Activated CD8-positive, alpha-beta T cell treated with anti-CD3 and anti-CD28 coated beads for 36 hours (primary cell): ENCODE measurements at regions not wholly inside any gene's neighbourhood (a gene's known extent, or its start where the extent isn't known, plus 50 kb on each side); places are given as distances from the start of the nearest gene placed in this dataset.

Experiments used
- ATAC-seq: fragments of 200-7000 bp; cut with Tn5 transposase; one replicate; pipeline ENCODE4 v1.10.0; 2021; ENCODE audit warnings: mild to moderate bottlenecking, moderate library complexity
- CTCF ChIA-PET: fragments of 350-600 bp; sonication (Branson Sonifier 250); formaldehyde crosslinking; loops from one replicate; lab custom pipeline; 2021; ENCODE audit warnings: antibody characterized with exemption; lab: Charles Lee
- POLR2A ChIA-PET: fragments of 350-600 bp; sonication (Branson Sonifier 250); formaldehyde crosslinking; loops from one replicate; lab custom pipeline; 2021; ENCODE audit warnings: antibody characterized with exemption; lab: Charles Lee
- DNase-seq: peaks from one replicate; pipeline ENCODE4 v3.0.0-alpha.2; 2020
- H3K27ac Mint-ChIP-seq: one replicate; pipeline ENCODE4 v1.8.0; 2021; ENCODE audit warnings: mild to moderate bottlenecking, mixed read lengths
- H3K27me3 Mint-ChIP-seq: one replicate; pipeline ENCODE4 v1.8.0; 2021; ENCODE audit warnings: mixed read lengths
- H3K36me3 Mint-ChIP-seq: one replicate; pipeline ENCODE4 v1.8.0; 2021; ENCODE audit warnings: low read depth, mixed read lengths
- H3K4me1 Mint-ChIP-seq: one replicate; pipeline ENCODE4 v1.8.0; 2021; ENCODE audit warnings: low read depth, mixed read lengths
- H3K4me3 Mint-ChIP-seq: one replicate; pipeline ENCODE4 v1.8.0; 2021; ENCODE audit warnings: mild to moderate bottlenecking, moderate library complexity, mixed read lengths
- H3K9me3 Mint-ChIP-seq: one replicate; pipeline ENCODE4 v1.8.0; 2021; ENCODE audit warnings: mixed read lengths
- intact Hi-C: fragments of 100-400 bp; cut with micrococcal nuclease; formaldehyde crosslinking; loops from one replicate; pipeline ENCODE4 v1.10.0; 2022
- TF ChIP-seq, protein P1 (sequence below): fragments of 200-600 bp; IDR thresholded peaks from one replicate; pipeline ENCODE4 v1.8.0; 2022; ENCODE audit warnings: antibody characterized with exemption, mild to moderate bottlenecking

DNA sequence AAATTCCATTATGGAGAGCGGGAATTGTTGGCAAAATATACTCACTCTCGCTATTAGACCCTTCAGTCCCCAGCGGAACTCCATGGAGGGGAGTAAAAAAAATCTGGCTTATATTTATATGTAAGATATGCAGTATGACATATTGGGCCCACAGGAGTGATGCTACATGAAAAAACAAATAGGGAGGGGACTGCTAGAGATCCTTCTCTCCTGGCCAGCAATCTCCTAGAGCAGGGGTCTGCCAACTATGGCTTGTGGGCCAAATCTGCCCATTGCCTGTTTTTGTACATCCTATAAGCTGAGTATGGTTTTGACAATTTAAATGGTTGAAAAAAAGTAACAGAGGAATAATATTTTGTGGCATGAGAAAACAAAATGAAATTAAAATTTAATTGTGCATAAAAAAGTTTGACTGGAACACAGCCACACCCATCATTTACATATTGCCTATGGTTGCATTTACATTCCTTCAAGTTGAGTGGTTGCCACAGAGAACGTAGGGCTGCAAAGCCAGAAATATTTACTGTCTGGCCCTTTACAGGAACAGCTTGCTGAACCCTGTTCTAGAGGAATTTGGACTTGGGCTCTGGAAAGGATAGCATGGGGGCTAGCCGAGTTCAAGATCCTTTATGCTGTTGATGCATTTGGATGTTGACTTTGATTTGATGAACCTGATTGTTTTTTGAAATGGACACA, 197.3 kb upstream of the CLINT1 start:
- no peak for ATAC-seq
- no peak overlapping the region for H3K4me3 Mint-ChIP-seq
- no peaks in the 10 kb centered on the region for H3K4me1 Mint-ChIP-seq
- TF ChIP-seq, protein P1, sequence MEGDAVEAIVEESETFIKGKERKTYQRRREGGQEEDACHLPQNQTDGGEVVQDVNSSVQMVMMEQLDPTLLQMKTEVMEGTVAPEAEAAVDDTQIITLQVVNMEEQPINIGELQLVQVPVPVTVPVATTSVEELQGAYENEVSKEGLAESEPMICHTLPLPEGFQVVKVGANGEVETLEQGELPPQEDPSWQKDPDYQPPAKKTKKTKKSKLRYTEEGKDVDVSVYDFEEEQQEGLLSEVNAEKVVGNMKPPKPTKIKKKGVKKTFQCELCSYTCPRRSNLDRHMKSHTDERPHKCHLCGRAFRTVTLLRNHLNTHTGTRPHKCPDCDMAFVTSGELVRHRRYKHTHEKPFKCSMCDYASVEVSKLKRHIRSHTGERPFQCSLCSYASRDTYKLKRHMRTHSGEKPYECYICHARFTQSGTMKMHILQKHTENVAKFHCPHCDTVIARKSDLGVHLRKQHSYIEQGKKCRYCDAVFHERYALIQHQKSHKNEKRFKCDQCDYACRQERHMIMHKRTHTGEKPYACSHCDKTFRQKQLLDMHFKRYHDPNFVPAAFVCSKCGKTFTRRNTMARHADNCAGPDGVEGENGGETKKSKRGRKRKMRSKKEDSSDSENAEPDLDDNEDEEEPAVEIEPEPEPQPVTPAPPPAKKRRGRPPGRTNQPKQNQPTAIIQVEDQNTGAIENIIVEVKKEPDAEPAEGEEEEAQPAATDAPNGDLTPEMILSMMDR = no peak
- DNase-seq = no peak
- H3K9me3 Mint-ChIP-seq = no peaks in the 10 kb centered on the region
- no peak overlapping the region for H3K27ac Mint-ChIP-seq
- H3K36me3 Mint-ChIP-seq = no peaks in the 10 kb centered on the region
- intact Hi-C loops = no loop called here
- peaks cover 10% of the 10 kb centered on the region for H3K27me3 Mint-ChIP-seq
- CTCF ChIA-PET = interaction anchor here (2.6 kb wide), 1 partner anchor 19 kb away, joined by 12 read pairs; no protein-coding TSS in a partner anchor
- POLR2A ChIA-PET = no interaction called here

DNA sequence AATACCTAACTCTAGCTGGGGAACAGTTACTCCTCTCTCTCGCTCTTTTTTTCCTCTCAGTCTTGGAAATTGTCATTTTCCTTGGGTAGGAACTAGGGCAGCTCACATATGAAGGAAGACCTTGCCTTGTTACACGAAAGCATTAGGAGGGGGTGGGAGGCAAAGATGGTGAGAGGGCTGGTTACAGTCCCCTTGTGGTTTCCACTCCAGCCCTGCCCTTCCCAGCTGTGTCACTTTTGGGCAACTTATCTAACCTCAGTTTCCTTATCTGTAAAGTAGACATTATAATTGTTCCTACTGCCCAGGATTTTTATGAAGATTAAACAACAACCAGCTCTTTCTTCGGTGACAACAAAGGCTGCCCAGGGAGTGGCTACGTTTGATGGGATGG, 196.2 kb upstream of the CLINT1 start:
- no peak for DNase-seq
- no peaks in the 10 kb centered on the region for H3K9me3 Mint-ChIP-seq
- ATAC-seq = no peak
- no peaks in the 10 kb centered on the region for H3K36me3 Mint-ChIP-seq
- intact Hi-C loops = no loop called here
- CTCF ChIA-PET = interaction anchor here (2.6 kb wide), 1 partner anchor 20 kb away, joined by 12 read pairs; no protein-coding TSS in a partner anchor
- no peak overlapping the region for H3K4me3 Mint-ChIP-seq
- TF ChIP-seq, protein P1 = no peak
- no peaks in the 10 kb centered on the region for H3K4me1 Mint-ChIP-seq
- no peak overlapping the region for H3K27ac Mint-ChIP-seq
- POLR2A ChIA-PET = no interaction called here
- H3K27me3 Mint-ChIP-seq = peaks cover 10% of the 10 kb centered on the region

DNA sequence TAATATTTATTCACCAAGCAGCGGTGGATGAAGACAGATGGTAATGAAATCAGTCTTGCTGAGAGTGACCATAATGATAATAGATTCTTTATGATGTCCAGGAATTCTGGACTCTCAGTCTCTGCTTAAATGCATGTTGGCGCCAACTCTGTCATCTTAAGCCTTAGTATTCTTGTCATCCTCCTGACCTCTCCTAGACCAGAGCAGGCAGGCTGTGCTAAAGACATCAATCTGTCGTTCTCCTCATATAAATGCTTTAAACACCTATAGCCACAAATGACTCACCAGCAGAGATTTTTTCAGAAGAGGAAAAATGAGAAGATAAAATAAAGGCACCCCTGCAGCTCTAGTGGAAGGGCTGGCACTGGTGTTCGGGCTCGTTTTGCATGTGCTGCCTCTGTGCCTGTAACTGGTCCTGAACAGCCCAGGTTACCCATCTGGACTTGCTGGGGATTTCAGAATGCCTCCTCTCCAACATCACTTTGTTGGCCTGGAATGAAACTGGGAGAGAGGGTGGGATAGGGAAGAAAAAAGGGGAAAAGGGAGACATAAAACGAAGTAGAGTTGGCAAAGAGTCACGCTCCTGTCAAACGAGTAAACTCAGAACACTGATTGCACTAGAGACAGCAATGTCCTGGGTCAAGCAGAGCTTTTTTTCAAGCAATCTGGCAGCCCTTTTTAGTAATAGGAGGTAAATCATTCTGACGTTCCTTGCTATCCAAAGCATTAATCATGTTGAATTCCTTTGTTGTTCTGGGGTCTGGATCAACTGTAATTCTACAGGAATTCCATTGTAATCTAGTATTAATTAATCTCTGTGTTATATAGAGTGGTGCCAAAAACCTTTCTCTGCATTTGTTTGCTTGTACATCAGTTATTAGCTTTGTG, 195.5 kb upstream of the CLINT1 start:
- intact Hi-C loops = no loop called here
- H3K27me3 Mint-ChIP-seq = peaks cover 9% of the 10 kb centered on the region
- TF ChIP-seq, protein P1 = no peak
- POLR2A ChIA-PET = no interaction called here
- ATAC-seq (no peak), DNase-seq (no peak)
- no peaks in the 10 kb centered on the region for H3K4me1 Mint-ChIP-seq
- H3K36me3 Mint-ChIP-seq = no peaks in the 10 kb centered on the region
- no peaks in the 10 kb centered on the region for H3K9me3 Mint-ChIP-seq
- H3K27ac Mint-ChIP-seq = no peak overlapping the region
- CTCF ChIA-PET = interaction anchor here (2.6 kb wide), 1 partner anchor 21 kb away, joined by 12 read pairs; no protein-coding TSS in a partner anchor
- no peak overlapping the region for H3K4me3 Mint-ChIP-seq

DNA sequence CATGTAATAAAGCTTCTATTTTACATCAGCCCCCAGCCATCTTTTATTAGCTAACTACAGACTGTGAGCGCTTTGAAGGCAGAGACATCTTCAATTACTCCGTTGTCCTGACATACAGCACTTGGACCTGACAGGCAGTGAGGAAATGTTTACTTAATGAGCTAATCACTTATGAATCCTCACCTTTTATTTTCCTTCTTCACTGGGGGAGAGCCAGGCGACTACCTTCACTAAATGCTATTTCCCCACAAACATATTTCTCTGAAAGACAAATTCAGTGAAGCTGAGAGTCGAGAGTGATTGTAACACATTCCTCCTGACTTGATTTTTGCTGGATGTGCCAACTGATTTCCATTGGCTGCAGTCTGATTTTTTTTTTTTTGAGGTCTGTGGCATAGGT, 192.1 kb upstream of the CLINT1 start:
- CTCF ChIA-PET = interaction anchor here (0.6 to 2.6 kb wide), 2 partner anchors 23 to 24 kb away, joined by 3 to 8 read pairs; no protein-coding TSS in a partner anchor
- intact Hi-C loops = no loop called here
- TF ChIP-seq, protein P1 = no peak

More for the DNA sequence above, 192.1 kb upstream of the CLINT1 start:
- no peaks in the 10 kb centered on the region for H3K36me3 Mint-ChIP-seq
- H3K4me3 Mint-ChIP-seq = no peak overlapping the region
- no peaks in the 10 kb centered on the region for H3K4me1 Mint-ChIP-seq
- POLR2A ChIA-PET = no interaction called here
- H3K27ac Mint-ChIP-seq = no peak overlapping the region
- no peaks in the 10 kb centered on the region for H3K9me3 Mint-ChIP-seq
- H3K27me3 Mint-ChIP-seq = peaks cover 9% of the 10 kb centered on the region
- ATAC-seq = no peak
- DNase-seq = no peak
